Renal cortical epithelial cell (primary cell): ENCODE measurements at regions not wholly inside any gene's neighbourhood (a gene's known extent, or its start where the extent isn't known, plus 50 kb on each side); places are given as distances from the start of the nearest gene placed in this dataset.
"Not testable (repeated sequence)": the region's sequence is repeated elsewhere in the genome, so short reads cannot be mapped to it uniquely, and the experiment has no call there.

Experiments used
- DNase-seq: peaks from one replicate; pipeline ENCODE4 v3.0.0-alpha.2; 2011; ENCODE audit warnings: low read depth

DNA sequence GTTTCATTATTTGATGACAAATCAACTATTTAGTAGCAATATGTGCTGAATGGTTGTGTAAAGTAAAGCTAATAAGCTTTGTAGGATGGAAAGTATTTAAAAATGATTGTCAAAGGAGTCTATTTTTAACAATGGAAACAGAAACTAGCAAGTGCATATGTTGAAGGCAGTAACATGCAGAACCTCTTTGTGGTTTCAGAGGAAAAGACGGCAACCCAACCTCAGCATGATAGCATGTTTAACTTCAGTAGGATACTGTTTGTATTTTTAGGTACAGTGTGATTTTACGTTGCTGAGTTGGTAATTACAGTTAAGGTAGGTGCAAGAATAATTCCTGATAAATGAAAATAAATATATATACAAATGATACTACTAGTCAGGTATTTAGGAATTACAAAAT is 545.4 kb downstream of the CDY1 start:
- not testable (repeated sequence) for DNase-seq

DNA sequence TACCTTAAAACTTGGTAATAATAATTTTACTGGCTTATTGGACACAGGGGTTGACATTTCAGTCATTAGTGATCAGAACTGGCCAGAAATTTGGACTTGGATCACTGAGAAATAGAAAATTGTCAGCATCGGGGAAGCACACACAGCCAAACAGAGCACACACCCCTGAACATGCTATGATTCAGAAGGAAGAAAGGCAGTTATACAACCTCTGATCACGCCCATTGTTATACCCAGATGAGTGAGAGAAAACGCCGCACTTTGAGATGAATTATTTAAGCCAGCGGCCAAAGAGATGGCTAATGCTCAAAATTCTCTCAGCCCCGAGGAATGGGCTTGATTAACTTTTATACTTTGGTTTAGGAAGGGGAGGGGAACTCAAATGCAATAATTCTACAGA is 557.4 kb downstream of the CDY1 start:
- not testable (repeated sequence) for DNase-seq

DNA sequence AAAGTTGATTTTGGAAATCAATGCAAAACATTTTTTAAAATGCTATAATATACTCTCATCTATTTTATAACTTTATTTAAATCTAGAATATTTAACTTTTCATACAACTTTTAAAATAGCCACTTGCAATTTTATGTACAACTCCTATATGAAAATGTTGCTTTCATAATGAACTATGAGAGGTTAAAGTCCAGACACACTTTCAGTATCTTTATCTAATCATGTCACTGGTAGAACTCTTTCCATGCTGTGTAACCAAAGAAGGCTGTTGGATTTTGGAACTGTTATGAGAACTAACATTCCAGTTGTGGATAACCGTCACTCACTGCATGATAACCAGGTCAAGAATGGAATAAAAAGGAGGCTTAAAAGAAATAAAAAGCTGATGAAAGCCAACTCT is 603.1 kb downstream of the CDY1 start:
- DNase-seq = not testable (repeated sequence)

DNA sequence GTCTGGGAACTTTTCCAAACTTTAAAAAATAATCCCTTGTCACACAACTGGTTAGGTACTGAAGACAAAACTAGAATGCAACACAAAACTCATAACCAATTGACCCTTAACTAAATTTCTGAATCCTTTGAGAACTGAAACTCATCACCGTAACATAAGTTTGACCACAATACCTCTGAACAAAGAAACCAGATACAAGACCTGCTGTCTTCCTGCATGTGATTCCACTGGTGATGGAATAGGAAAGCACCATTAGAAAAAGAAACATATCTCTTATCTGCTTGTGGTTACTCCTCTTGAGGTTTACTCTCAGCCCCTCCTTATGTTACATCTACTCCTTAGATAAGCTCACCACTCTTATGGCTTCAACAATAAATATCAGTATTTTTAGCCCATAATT is 603.6 kb downstream of the CDY1 start:
- DNase-seq = not testable (repeated sequence)

DNA sequence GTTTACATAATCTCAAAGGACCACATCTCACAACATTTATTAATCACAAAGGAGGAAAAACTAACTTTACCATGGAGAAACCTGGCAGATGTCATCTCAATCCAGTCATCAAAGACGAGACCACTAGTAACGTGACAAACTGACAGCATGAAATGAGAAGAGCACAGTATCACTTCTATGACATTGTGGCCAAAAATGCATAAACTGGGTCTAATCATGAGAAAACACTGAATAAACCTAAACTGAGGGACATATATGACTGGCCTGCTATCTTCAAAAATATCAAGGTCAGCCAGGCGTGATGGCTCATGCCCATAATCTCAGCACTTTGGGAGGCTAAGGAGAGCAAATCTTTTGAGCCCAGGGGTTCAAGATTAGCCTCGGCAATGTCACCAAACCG is 619.0 kb downstream of the CDY1 start:
- DNase-seq = not testable (repeated sequence)

DNA sequence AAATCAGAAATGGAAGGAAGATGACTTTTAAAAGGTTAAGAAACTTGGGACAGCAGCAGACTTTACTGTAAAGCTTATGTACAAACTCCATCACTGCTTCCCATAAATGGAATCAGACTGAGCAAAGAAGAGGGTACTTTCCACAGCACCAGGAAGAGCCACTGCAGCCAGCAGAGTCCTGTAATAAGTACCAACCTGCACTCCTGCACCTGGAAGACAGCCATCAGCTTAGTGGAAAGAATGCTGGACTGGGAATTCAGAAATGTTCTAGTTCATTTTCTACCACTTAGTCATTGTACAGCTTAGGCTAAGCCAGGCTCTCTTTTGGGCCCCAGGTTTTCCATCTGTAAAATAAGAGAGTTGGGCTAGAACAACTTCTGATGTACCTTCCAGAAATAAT is 632.3 kb downstream of the CDY1 start:
- not testable (repeated sequence) for DNase-seq

DNA sequence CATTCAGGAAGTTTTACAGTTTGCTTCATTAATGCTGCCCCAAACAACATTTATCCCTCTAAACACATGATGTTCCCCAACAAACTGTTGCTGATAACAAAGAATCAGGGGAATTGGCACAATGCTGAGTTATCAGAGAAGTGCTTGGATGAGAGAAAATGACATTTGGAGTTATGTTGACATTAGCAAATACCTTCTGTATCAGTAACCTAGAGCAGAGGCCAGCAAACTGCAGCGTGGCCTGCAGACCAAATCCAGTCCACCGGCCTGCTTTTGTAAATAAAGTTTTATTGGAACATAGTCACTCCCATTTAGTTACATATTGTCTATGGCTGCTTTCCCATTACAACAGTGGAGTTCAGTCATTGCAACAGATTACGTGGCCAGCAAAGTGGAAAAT is 643.5 kb downstream of the CDY1 start:
- not testable (repeated sequence) for DNase-seq

DNA sequence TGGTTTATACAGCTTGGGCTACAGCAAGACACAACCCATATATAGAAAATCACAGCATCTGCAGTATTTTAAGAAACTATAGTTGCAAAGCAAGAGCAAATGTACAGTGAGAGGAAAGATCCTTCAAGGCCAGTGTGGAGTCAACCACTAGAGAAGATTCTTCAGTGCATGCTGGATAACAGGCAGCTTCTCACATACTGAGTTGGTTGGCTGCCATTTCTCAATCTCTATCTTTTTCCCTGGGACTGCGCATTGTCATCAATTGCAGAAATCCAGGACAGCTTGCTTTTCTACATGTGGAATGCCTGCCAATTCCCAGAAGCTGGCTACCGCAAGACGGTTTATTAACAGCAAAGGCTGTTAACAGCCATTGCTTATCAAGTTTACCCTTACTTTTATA is 646.5 kb downstream of the CDY1 start:
- not testable (repeated sequence) for DNase-seq

DNA sequence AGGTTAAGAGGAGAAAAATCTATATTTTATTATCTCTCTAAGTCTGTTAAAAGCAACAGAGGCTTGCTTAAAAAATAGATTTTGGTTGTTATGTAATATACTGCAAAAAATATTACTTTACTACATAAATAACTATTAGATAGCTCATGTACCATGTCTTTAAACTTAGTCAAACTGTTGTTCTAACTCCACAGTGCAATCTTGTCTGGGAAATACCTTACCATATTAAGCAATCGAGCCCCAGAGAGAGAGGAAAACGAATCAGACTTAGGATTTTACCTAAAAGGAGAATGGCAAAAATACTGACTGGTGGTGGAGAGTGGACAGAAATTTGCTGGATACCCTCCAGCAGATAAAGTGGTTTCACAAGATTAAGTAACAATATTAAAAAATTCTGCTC is 647.0 kb downstream of the CDY1 start:
- DNase-seq = not testable (repeated sequence)

DNA sequence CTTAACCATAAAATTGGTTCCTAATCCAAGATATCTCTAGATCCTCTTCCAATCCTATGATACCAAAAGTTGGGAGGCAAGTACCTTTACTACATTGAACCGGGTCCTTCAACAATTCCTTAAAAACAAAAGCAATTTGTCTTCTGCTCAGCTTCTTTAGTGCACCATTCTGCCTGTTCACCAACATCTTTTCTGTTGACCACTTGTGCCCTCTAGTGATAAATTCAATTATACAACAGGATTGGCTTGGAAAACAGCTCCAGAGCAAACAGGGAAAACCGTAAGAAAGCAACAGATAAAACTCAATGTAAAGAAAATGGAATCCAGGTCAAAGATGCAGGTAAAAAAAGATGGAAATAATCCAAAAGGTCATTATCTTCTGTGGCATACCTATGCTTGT is 651.2 kb downstream of the CDY1 start:
- not testable (repeated sequence) for DNase-seq

DNA sequence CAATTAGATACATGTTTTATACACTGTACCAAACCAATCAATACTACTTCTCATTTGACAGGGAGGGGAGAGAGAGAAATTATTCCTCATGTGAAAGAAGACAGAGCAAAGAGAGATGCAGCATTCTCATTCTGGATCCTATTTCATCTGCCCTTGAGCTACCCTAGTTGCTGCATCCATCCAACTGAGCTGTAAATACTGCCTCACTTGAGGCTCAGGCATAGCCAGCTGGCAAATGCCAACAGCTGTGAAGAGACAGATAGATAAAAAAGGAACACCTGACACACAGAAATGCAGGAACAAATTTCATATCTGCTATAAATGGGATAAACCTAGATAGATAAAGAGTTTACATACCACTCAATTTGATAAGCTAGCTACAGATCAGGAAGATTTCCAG is 684.1 kb downstream of the CDY1 start:
- DNase-seq = not testable (repeated sequence)

DNA sequence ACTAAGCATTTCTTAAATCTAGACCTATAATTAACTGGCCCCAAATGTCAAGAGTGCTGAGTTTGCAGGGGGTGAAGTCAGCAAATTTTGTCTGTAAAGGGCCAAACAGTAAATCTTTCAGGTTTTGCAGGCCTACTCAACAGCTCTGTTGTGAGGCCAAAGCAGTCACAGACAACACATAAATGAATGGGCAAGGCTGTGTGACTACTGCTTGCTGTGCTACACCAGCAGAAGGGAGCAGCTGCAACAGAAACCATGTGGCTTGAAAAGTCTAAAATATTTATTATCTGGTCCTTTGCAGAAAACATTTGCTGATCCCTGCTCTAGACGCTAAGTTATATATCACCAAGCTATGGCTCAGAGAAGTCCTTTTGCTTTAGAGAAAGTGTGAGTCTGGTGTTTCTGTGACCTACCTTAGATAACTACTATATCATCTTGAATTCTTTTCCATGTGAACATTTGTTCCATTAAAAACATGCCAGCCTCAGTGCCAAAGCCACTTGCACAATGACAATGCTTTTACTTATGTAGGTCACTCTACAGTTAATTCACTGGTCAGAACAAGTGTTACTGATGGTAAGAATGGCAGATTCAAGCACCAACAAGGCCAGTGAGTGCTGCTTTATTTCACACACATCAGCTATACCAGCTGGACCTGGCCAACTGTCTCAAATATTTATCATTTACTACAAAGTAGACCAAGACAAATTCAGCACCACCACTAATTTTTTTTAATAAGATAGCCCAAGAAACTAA is 684.9 kb downstream of the CDY1 start:
- DNase-seq = not testable (repeated sequence)

DNA sequence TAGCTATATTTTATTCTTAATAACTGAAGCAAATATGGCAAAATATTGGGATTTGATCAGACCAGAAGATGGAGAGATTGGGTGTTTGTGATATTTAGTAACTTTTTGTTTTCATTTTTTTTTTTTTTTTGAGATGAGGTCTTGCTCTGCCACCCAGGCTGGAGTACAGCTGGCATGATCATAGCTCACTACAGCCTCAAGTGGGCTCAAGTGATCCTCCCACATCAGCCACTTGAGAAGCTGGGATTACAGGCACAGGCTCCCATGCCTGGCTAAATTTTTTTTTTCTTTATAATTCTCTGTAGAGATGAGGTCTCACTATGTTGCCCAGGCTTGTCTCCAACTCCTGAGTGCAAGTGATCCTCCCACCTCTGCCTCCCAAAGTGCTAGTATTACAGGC is 686.4 kb downstream of the CDY1 start:
- DNase-seq = not testable (repeated sequence)

DNA sequence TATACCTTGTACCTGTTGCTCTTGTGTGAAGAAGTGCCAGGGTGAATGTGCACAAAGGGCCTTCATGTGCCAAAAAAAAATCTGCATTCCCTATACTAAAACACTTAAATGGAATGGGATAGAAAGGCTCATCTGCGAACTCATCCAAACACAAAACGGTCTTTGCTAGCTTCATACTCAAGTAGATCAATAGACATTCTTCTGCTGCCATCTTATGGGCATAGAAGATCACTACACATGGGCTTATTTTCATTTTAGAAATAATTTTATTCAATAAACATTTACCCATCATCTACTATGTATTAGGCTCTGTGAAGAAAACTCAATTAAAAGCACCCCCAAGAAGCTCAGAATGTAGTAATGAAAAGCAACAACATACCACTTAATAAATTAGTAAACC is 693.1 kb downstream of the CDY1 start:
- DNase-seq = peak; percentile 54

DNA sequence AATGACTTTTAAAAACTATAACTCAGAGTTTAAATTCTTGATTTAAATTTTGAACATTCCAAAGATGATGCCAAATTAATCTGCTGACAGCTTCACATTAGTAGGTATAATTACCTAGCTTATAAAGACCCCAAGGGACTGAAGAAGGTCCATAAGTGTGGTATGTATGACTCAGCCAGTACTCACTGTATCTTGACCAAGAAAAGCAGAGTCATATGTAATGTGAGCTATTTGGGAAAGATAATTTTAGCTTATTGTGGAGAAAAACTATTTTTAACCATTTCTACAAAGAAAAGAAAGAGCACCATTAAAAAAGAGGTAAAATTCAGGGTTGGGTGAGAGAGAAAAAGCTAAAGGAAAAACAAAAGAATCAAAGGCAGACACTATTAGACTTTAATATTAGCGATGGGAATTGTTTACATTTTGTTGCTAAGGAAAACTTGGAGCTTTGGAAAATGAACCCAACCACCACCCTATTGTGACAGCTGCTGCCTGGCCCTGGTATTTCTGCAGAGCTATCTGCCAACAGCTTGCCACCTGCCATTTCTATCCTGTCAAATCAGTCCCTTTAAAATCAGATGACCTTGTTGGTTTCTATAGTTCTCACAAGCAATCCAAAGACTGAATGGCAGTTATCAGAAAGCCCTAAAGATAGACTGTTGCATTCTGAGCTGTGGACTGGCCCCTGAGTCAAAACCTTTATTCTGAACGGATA is 697.7 kb downstream of the CDY1 start:
- peak; percentile 28 for DNase-seq

DNA sequence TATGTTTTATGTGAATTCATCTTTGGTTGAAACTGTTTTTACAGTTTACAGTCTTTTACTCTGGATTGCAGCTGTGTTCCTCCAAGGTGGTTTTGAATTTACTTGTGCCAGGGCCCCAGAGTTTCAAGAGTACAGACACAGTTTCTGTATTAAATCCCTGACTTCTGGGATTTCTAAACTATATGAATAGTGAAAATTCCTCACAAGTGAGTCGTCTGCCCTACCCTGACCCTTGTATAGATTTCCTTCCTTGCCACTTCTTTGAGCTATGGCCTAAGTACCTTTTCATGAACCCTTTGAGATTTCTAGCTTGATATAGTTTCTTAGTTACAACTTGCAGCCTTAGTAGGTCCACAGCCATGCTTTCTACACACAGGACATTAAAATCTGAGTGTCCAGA is 700.8 kb downstream of the CDY1 start:
- DNase-seq = peak; percentile 0

DNA sequence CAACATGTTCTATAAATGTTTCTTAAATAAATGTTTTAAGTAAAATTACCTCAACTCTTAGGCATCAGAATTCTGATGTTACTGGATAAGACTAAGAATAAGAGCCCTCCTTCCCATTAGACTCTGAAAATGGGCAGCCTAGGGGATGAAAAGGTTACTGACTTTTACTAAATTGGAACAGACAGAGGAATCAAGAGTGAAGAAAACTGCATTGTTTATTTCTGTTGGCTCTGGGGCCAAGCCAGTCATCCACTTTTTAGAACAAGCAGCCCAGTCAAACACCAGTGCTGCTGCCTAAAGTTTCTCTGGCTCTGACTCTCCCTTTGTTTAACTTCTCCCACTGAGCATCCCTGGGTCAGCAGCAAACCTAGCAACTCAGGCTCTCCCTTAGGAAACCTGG is 731.0 kb downstream of the CDY1 start:
- not testable (repeated sequence) for DNase-seq

DNA sequence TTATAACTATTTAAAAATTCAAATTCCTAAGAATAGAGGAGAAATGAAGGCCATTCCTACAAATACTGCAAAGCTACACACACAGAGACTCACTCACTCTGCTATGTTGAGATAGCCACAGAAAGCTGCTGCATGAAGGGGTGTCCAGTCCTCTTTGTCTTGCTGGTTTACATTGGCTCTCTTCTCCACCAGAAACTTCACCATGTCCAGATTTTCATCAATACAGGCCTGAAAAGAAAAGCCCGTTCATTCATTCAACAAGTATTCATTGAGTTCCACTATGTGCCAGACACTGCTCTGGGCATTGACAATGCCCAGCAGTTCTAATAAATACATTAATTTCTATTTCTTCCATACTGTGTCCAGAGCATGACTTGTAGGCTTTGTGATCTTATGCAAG is 732.3 kb downstream of the CDY1 start:
- no peak for DNase-seq

DNA sequence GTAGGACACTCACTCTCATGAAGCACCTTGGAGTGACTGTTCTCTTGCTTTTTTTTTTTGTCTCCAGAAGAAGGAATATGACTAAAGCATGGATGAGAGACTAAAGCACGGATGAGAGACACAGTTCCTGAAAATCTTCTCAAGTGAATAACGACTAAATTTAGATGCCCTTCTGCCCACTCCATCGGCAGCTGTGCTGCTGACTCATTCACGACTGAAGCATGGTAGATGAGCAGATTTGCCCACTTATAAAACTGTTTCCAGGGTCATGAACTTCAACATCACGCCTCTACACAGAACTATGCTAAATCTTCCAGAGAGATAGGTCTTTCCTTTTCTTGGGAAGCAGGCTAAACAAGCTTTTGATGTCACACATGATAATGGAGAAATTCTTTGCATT is 738.0 kb downstream of the CDY1 start:
- not testable (repeated sequence) for DNase-seq

DNA sequence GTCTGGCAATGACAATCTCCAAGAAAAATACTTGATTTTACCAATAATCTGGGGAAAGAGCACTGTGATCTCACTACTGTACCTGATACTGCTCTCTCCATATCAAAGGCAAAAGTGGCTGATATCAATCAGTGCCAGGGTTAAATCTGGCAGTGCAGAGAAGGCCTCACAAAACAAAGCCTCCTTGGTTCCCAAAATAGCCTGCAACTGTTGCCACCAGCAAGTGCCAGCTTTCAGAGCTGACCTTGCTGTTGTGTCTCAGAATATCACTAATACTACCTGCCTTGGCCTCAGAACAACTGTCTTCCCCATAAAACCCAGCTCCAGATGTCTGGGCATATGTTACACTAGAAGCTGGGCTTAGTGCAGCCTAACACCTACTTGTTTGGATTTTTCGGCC is 738.6 kb downstream of the CDY1 start:
- not testable (repeated sequence) for DNase-seq

DNA sequence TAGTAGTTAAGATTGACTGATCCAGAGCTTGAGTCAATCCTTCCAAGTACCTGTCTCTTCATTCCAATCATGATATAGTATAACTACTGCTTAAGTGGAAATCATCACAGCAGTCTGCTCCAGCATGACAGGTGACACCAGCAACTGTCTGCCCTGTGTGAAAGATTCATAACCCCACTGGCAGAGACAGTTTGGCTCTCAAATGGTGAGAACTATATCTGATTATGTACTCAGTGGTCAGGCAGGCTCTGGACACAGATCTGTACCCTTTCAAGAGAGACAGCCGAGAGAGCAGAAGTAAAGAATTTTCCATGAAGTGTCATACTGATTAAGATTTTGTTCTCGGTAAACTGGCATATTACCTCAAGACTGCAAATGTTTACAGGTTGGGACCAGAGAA is 741.5 kb downstream of the CDY1 start:
- DNase-seq = not testable (repeated sequence)

DNA sequence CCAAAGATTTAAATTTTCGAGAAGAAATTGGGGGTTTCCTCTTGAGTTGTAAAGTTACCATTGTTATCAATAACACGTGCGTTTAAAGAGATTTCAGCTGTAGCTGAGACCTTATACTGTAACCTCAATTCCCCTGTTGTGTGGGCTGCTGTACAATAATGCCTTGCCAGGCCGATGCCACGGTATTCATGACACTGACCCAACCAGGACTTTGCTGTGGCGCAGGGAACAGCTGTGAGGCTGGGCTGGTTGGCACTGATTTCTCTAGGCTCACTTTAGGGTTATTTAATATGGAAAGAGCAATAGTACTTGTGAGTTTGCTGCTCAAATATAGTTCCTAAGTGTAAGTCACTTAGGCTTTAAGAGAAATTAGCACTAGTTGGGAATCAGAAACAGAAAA is 744.2 kb downstream of the CDY1 start:
- not testable (repeated sequence) for DNase-seq

DNA sequence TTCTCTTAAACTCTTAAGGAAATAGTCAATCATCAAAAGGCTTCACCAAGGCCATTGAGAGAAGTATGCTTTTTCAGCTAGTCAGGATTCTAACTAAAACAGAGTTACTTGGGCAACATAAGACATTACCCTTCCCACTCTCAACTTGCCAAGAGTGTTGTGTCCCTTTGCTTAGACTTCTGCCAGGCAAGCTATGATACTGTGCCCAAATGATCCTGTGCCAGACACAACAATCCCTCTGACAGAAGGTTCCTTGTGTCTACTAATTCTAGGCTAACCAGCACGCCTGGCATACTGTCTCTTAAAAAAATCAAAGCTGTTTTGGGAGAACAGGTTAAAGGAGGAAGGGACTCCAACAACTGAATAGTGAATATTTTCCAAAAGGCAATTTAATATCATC is 750.6 kb downstream of the CDY1 start:
- not testable (repeated sequence) for DNase-seq
